Vagina (tissue), 2 donors: ENCODE measurements at regions not wholly inside any gene's neighbourhood (a gene's known extent, or its start where the extent isn't known, plus 50 kb on each side); places are given as distances from the start of the nearest gene placed in this dataset.
A peak's percentile ranks its signal among the peaks of the same experiment; 100 is the strongest.

Experiments
- DNase-seq, 2 donors: peaks; one replicate each; pipeline ENCODE4 v3.0.0-alpha.2; 2017; ENCODE audit errors: extremely low spot score in 2 of 2
- H3K27ac ChIP-seq: fragments of 200-600 bp; sonication (generic); one replicate; pipeline ENCODE4 v1.5.1; 2019
- H3K27me3 ChIP-seq: fragments of 200-600 bp; sonication (generic); one replicate; pipeline ENCODE4 v1.5.1; 2019
- H3K36me3 ChIP-seq, 2 donors: fragments of 200-600 bp; sonication (generic); one replicate each; pipeline ENCODE4 v1.5.1; 2017 to 2019
- H3K4me1 ChIP-seq: fragments of 200-600 bp; sonication (generic); one replicate; pipeline ENCODE4 v1.5.1; 2019
- H3K4me3 ChIP-seq, 2 donors: fragments of 200-600 bp; sonication (generic); 1 replicate in 1 of 2; 2 replicates in 1 of 2; pipeline ENCODE4 v1.5.1; 2016 to 2019
- H3K9me3 ChIP-seq: fragments of 200-600 bp; sonication (generic); one replicate; pipeline ENCODE4 v1.5.1; 2019
- CTCF ChIP-seq, 3 experiments: fragments of 450-650 bp in 2 of 3; fragments of 200-600 bp in 1 of 3; sonication (generic) in 1 of 3; IDR thresholded peaks; one replicate each; pipeline ENCODE4 v1.5.1; 2017 to 2019; ENCODE audit warnings: antibody characterized with exemption in 3 of 3, mild to moderate bottlenecking in 2 of 3, moderate library complexity in 2 of 3
- POLR2A ChIP-seq, 2 donors: fragments of 450-650 bp; IDR thresholded peaks; one replicate each; pipeline ENCODE4 v1.6.1; 2017; ENCODE audit warnings: antibody characterized with exemption in 2 of 2, mild to moderate bottlenecking in 2 of 2, moderate library complexity in 2 of 2
- POLR2AphosphoS5 ChIP-seq, 2 donors: sonication (generic); formaldehyde crosslinking; IDR thresholded peaks; one replicate each; pipeline ENCODE4 v1.9.0; 2017; ENCODE audit warnings: antibody characterized with exemption in 2 of 2, mild to moderate bottlenecking in 2 of 2, low read depth in 1 of 2; ENCODE audit not compliant: insufficient read depth in 1 of 2
- intact Hi-C: fragments of 100-400 bp; cut with DNase I; formaldehyde crosslinking; loops from one replicate; pipeline ENCODE4 v1.15.1; 2023

DNA sequence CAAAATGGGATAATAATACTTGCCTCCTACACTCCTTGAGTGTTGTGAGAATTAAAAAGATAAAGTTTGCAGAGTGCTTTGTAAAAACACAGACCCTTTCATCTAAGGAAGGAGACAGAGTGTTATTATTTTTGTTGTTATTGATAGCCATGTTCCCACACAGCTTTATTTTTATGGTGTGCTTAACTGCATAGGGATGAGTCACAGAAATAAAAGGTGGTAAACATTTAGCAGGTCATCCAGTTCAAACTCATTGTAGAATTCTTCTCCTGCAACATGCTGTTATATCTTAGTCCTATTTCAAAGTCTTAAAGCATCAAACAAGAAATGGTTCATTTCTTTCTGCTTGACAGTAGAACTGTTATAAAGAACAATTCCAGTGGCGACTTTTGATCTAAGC lies 367.5 kb upstream of the ACTBL2 start:
- TF ChIP-seq POLR2A (IDR thresholded peaks at IDR 0.05) = no peak
- no peak for TF ChIP-seq CTCF (IDR thresholded peaks at IDR 0.05)
- no peak for TF ChIP-seq POLR2AphosphoS5 (IDR thresholded peaks at IDR 0.05; ENCODE audit: insufficient read depth in 1 of 2, low read depth in 1 of 2)
- no peak overlapping the region for H3K27ac ChIP-seq
- H3K4me1 ChIP-seq = peaks cover 8% of the 10 kb centered on the region
- no peaks in the 10 kb centered on the region for H3K9me3 ChIP-seq
- no peaks in the 10 kb centered on the region for H3K36me3 ChIP-seq
- intact Hi-C loops = no loop called here
- H3K27me3 ChIP-seq = no peaks in the 10 kb centered on the region
- H3K4me3 ChIP-seq = no peak overlapping the region
- no peak for DNase-seq

DNA sequence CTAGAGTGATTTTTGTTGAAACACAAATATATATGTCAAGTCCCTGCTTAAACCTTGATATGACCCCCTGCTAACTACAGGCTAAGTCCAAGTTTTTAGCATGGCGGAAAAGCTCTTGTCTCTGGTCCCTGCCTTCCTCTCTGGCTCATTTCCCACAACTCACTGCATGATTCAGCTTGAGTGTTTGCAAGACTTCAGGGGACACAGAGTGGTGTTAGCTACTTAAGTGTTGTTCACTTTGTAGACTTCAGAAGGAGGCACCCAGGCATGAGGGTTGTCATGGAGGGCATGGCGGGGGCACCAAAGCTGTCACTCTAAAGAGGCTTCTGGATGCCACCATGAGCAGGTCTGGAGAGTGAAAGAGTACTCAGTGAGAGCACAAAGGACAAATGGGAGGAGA lies 362.4 kb upstream of the ACTBL2 start:
- intact Hi-C loops = loop anchor here (5.0 kb wide), 1 partner anchor 1892 kb away; no protein-coding TSS in a partner anchor
- H3K4me3 ChIP-seq = no peak overlapping the region
- no peak overlapping the region for H3K27ac ChIP-seq
- no peak for DNase-seq
- H3K27me3 ChIP-seq = no peaks in the 10 kb centered on the region
- H3K9me3 ChIP-seq = no peaks in the 10 kb centered on the region
- no peaks in the 10 kb centered on the region for H3K36me3 ChIP-seq
- H3K4me1 ChIP-seq = peaks cover 22% of the 10 kb centered on the region
- TF ChIP-seq POLR2AphosphoS5 (IDR thresholded peaks at IDR 0.05; ENCODE audit: insufficient read depth in 1 of 2, low read depth in 1 of 2) (no peak), POLR2A (IDR thresholded peaks at IDR 0.05) (no peak), CTCF (IDR thresholded peaks at IDR 0.05) (no peak)

DNA sequence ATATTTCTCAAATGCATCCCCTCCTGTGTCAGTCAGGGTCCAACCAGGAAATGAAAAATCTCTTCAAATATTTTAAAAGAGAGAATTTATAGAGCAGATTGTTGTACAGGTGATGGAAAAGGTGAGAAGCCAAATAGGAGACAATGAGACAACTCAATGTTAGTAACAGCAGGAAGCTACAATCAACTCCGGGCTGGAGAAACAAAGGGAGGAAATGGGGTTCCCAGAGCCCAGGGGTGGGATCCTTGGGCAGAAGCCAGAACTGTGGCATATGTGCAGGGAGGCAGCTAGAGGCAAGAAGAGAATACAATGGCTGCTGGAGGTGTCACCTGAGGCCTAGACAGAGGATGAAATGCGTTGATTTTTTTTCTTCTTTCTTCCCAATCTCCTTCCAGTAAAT lies 361.8 kb upstream of the ACTBL2 start:
- Histone ChIP-seq H3K4me1 (peaks cover 28% of the 10 kb centered on the region), H3K27me3 (no peaks in the 10 kb centered on the region), H3K36me3 (no peaks in the 10 kb centered on the region), H3K27ac (no peak overlapping the region), H3K4me3 (no peak overlapping the region), H3K9me3 (no peaks in the 10 kb centered on the region)
- intact Hi-C loops = no loop called here
- TF ChIP-seq CTCF (IDR thresholded peaks at IDR 0.05) (no peak), POLR2AphosphoS5 (IDR thresholded peaks at IDR 0.05; ENCODE audit: insufficient read depth in 1 of 2, low read depth in 1 of 2) (peak in 1 of 2 donors; percentile 27), POLR2A (IDR thresholded peaks at IDR 0.05) (no peak)
- no peak for DNase-seq

DNA sequence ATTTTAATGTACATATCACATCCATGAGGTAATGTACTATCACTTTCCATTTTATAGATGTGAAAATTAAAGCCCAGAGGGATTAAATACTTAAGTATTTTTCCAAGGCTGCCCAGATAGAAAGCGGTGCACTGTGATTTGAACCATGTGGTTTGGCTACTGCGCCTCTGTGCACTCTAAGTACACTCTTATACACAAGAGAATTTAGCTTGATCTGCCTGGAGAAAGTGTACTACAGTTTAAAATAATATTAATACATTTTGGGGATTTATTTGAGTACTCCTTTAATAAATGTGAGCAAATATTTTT lies 360.4 kb upstream of the ACTBL2 start:
- no peak for TF ChIP-seq POLR2AphosphoS5 (IDR thresholded peaks at IDR 0.05; ENCODE audit: insufficient read depth in 1 of 2, low read depth in 1 of 2)
- TF ChIP-seq POLR2A (IDR thresholded peaks at IDR 0.05) = no peak
- TF ChIP-seq CTCF (IDR thresholded peaks at IDR 0.05) = no peak
- Histone ChIP-seq H3K4me1 (peaks cover 29% of the 10 kb centered on the region), H3K27ac (no peak overlapping the region), H3K36me3 (no peaks in the 10 kb centered on the region), H3K4me3 (no peak overlapping the region), H3K27me3 (no peaks in the 10 kb centered on the region), H3K9me3 (no peaks in the 10 kb centered on the region)
- intact Hi-C loops = no loop called here
- no peak for DNase-seq

DNA sequence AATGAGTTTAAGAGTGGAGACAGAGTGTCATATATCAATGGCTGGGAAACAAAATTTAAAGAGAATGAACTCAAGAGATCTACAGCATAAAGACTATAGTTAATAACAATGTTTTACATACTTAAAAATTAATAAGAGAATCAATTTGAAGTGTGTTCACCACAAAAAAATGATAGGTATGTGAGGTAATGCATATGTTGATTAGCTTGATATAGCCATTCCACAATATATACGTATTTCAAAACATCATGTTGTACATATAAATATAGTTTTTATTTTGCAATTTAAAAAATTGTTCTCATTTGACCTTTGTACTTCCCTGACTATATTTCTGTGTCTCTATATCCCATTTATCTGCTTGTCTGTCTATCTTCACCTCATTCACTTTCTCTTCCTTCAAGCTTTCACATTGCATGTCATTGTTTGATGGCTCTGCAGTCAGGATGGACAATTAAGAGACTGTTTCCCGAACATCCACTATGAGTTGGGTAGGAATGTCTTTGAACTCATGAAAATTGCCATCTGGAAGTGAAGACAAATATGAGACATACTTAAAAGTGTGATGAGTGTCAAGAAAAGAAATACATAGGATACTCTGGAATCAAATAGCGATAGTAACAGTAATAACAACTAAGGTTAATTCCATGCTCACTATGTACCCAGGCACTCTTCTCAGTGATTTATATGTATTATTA lies 359.9 kb upstream of the ACTBL2 start:
- H3K4me1 ChIP-seq = peaks cover 29% of the 10 kb centered on the region
- H3K36me3 ChIP-seq = no peaks in the 10 kb centered on the region
- H3K27me3 ChIP-seq = no peaks in the 10 kb centered on the region
- no peaks in the 10 kb centered on the region for H3K9me3 ChIP-seq
- intact Hi-C loops = no loop called here
- H3K4me3 ChIP-seq = no peak overlapping the region
- H3K27ac ChIP-seq = no peak overlapping the region
- DNase-seq = no peak
- TF ChIP-seq POLR2AphosphoS5 (IDR thresholded peaks at IDR 0.05; ENCODE audit: insufficient read depth in 1 of 2, low read depth in 1 of 2) (no peak), CTCF (IDR thresholded peaks at IDR 0.05) (no peak), POLR2A (IDR thresholded peaks at IDR 0.05) (no peak)
